Fibroblast of skin of right biceps (primary cell): ENCODE measurements at regions not wholly inside any gene's neighbourhood (a gene's known extent, or its start where the extent isn't known, plus 50 kb on each side); places are given as distances from the start of the nearest gene placed in this dataset.

Experiments used
- DNase-seq: peaks from one replicate; pipeline ENCODE4 v3.0.0-alpha.2; 2013

GRCh38 chr12:115149685-115150378 lies 465.9 kb upstream of the TBX3 start:
- DNase-seq = peak; percentile 95

- peak; percentile 66 for DNase-seq
Observed at GRCh38 chr12:115149279-115149678, 465.3 kb upstream of the TBX3 start.

GRCh38 chr12:115147916-115148315 lies 463.9 kb upstream of the TBX3 start:
- peak; percentile 49 for DNase-seq

GRCh38 chr12:115146453-115146852 lies 462.5 kb upstream of the TBX3 start:
- no peak for DNase-seq

- DNase-seq = no peak
Observed at GRCh38 chr12:115144425-115144824, 460.4 kb upstream of the TBX3 start.

GRCh38 chr12:115140981-115141655 lies 457.1 kb upstream of the TBX3 start:
- DNase-seq = no peak

GRCh38 chr12:115137812-115138521 lies 454.0 kb upstream of the TBX3 start:
- no peak for DNase-seq

- peak; percentile 55 for DNase-seq
Observed at GRCh38 chr12:115135800-115136211, 451.8 kb upstream of the TBX3 start.

GRCh38 chr12:115134298-115134697 lies 450.3 kb upstream of the TBX3 start:
- no peak for DNase-seq

GRCh38 chr12:115132905-115133304 lies 448.9 kb upstream of the TBX3 start:
- no peak for DNase-seq

GRCh38 chr12:115132145-115132544 lies 448.2 kb upstream of the TBX3 start:
- peak; percentile 15 for DNase-seq

- no peak for DNase-seq
Observed at GRCh38 chr12:115129727-115130126, 445.8 kb upstream of the TBX3 start.

- DNase-seq = no peak
Observed at GRCh38 chr12:115121053-115121452, 437.1 kb upstream of the TBX3 start.

- DNase-seq = no peak
Observed at GRCh38 chr12:115118177-115118724, 434.3 kb upstream of the TBX3 start.

- no peak for DNase-seq
Observed at GRCh38 chr12:115114140-115114539, 430.2 kb upstream of the TBX3 start.

- DNase-seq = no peak
Observed at GRCh38 chr12:115109863-115110262, 425.9 kb upstream of the TBX3 start.

- no peak for DNase-seq
Observed at GRCh38 chr12:115108129-115109100, 424.4 kb upstream of the TBX3 start.

- DNase-seq = peak; percentile 39
Observed at GRCh38 chr12:115103884-115104883, 420.2 kb upstream of the TBX3 start.

GRCh38 chr12:115102450-115102849 lies 418.5 kb upstream of the TBX3 start:
- DNase-seq = no peak

- no peak for DNase-seq
Observed at GRCh38 chr12:115101520-115101919, 417.5 kb upstream of the TBX3 start.

GRCh38 chr12:115097416-115097815 lies 413.4 kb upstream of the TBX3 start:
- DNase-seq = no peak
